Activated CD4-positive, alpha-beta T cell treated with anti-CD3 and anti-CD28 coated beads, Interleukin-2, amount 10 ng/mL, durations not matched to agents 7 days and 5 days (primary cell): ENCODE measurements at regions not wholly inside any gene's neighbourhood (a gene's known extent, or its start where the extent isn't known, plus 50 kb on each side); places are given as distances from the start of the nearest gene placed in this dataset.

Experiments used
- CTCF ChIA-PET: fragments of 350-600 bp; sonication (Branson Sonifier 250); formaldehyde crosslinking; loops from one replicate; lab custom pipeline; 2021; ENCODE audit warnings: antibody characterized with exemption; lab: Charles Lee
- POLR2A ChIA-PET: fragments of 350-600 bp; sonication (Branson Sonifier 250); formaldehyde crosslinking; loops from one replicate; lab custom pipeline; 2021; ENCODE audit warnings: antibody characterized with exemption; lab: Charles Lee
- DNase-seq: peaks from one replicate; pipeline ENCODE4 v3.0.0-alpha.2; 2020
- H3K27ac Mint-ChIP-seq: one replicate; pipeline ENCODE4 v1.8.0; 2021; ENCODE audit warnings: mild to moderate bottlenecking, moderate library complexity, mixed read lengths
- H3K27me3 Mint-ChIP-seq: one replicate; pipeline ENCODE4 v1.8.0; 2021; ENCODE audit warnings: mixed read lengths
- H3K36me3 Mint-ChIP-seq: one replicate; pipeline ENCODE4 v1.8.0; 2021; ENCODE audit warnings: low read depth, mixed read lengths
- H3K4me1 Mint-ChIP-seq: one replicate; pipeline ENCODE4 v1.8.0; 2021; ENCODE audit warnings: mixed read lengths
- H3K4me3 Mint-ChIP-seq: one replicate; pipeline ENCODE4 v1.8.0; 2021; ENCODE audit warnings: mild to moderate bottlenecking, moderate library complexity, mixed read lengths
- H3K9me3 Mint-ChIP-seq: one replicate; pipeline ENCODE4 v1.8.0; 2021; ENCODE audit warnings: mixed read lengths

GRCh38 chr6:156725712-156726111, 51.5 kb upstream of the ARID1B start:
- Mint-ChIP-seq H3K27me3 (no peaks in the 10 kb centered on the region), H3K4me3 (no peak overlapping the region), H3K9me3 (no peaks in the 10 kb centered on the region), H3K27ac (no peak overlapping the region), H3K4me1 (peaks cover 1% of the 10 kb centered on the region), H3K36me3 (no peaks in the 10 kb centered on the region)
- ChIA-PET POLR2A (no interaction called here), CTCF (no interaction called here)
- DNase-seq, result no peak

GRCh38 chr6:156720691-156721685, 56.2 kb upstream of the ARID1B start:
- no peak overlapping the region for H3K4me3 Mint-ChIP-seq
- H3K4me1 Mint-ChIP-seq, result peaks cover 10% of the 10 kb centered on the region
- CTCF ChIA-PET, result interaction anchor here (1.0 to 1.2 kb wide), 2 partner anchors 24 to 32 kb away, joined by 3 read pairs; no protein-coding TSS in a partner anchor
- H3K27ac Mint-ChIP-seq, result no peak overlapping the region
- H3K9me3 Mint-ChIP-seq, result no peaks in the 10 kb centered on the region
- H3K27me3 Mint-ChIP-seq, result no peaks in the 10 kb centered on the region
- no peak for DNase-seq
- POLR2A ChIA-PET, result no interaction called here
- H3K36me3 Mint-ChIP-seq, result no peaks in the 10 kb centered on the region

GRCh38 chr6:156719720-156720563, 57.2 kb upstream of the ARID1B start:
- Mint-ChIP-seq H3K27ac (peak overlapping the region; percentile 74), H3K36me3 (no peaks in the 10 kb centered on the region), H3K4me1 (peaks cover 10% of the 10 kb centered on the region), H3K4me3 (peak overlapping the region; percentile 69), H3K9me3 (no peaks in the 10 kb centered on the region), H3K27me3 (peaks cover 3% of the 10 kb centered on the region)
- DNase-seq, result peak; percentile 65
- ChIA-PET POLR2A (no interaction called here), CTCF (interaction anchor here (1.0 kb wide), 1 partner anchor 31 kb away, joined by 3 read pairs; no protein-coding TSS in a partner anchor)

GRCh38 chr6:156719395-156719719, 57.8 kb upstream of the ARID1B start:
- H3K36me3 Mint-ChIP-seq, result no peaks in the 10 kb centered on the region
- H3K9me3 Mint-ChIP-seq, result no peaks in the 10 kb centered on the region
- peaks cover 10% of the 10 kb centered on the region for H3K4me1 Mint-ChIP-seq
- ChIA-PET CTCF (no interaction called here), POLR2A (no interaction called here)
- peak overlapping the region; percentile 74 for H3K27ac Mint-ChIP-seq
- H3K4me3 Mint-ChIP-seq, result peak overlapping the region; percentile 69
- H3K27me3 Mint-ChIP-seq, result peaks cover 8% of the 10 kb centered on the region
- no peak for DNase-seq

DNA sequence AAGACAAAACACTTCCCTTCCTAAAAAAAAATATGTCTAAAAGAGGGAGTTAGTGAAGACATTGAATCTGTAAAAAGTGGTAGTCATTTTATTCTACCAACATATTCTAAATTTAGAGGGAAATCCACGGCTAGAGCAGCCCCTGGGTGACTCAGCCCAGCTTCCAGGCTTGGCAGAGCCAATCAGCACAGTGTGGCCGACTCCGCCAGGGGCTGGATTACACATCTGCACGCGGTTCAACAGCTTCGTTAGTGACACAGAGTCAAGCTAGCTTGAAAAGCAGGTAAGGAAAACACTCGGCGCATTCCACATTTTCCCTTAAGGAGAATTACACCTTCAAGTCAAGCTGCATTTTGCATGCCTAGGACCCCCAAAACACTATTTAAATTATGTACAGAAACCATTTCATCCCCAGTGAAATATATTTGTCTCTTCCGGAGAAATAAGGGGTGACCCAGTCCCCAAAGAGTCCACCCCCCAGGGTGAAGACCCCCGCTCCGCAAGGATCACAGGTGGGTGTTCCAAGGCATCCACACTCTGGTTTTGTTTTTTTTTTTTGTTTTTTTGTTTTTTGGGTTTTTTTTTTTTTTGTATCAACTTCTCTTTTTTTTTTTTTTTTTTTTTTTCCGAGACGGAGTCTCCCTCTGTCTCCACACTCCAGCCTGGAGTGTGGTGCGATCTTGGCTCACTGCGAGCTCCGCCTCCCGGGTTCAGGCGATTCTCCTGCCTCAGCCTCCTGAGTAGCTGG, 58.4 kb upstream of the ARID1B start:
- Mint-ChIP-seq H3K4me3 (no peak overlapping the region), H3K9me3 (no peaks in the 10 kb centered on the region), H3K27me3 (peaks cover 8% of the 10 kb centered on the region), H3K27ac (no peak overlapping the region), H3K36me3 (no peaks in the 10 kb centered on the region), H3K4me1 (peaks cover 10% of the 10 kb centered on the region)
- no peak for DNase-seq
- POLR2A ChIA-PET, result no interaction called here
- CTCF ChIA-PET, result no interaction called here

DNA sequence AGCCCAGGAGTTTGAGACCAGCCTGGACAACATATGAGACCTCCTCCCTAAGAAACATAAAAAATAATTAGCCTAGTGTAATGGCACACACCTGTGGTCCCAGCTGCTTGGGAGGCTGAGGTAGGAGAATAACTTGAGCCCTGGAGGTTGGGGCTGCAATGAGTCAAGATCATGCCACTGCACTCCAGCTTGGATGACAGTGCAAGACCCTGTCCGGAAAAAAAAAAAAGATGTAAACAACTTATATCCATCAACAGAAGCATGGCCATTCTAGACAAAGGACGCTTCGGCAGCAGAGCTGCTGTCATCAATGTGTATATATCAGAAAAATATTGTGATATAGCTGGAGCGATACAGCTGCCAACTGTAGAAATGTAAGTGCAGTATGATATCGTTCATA, 59.6 kb upstream of the ARID1B start:
- H3K27me3 Mint-ChIP-seq, result peaks cover 8% of the 10 kb centered on the region
- POLR2A ChIA-PET, result no interaction called here

GRCh38 chr6:156715839-156716238, 61.3 kb upstream of the ARID1B start:
- no peaks in the 10 kb centered on the region for H3K9me3 Mint-ChIP-seq
- DNase-seq, result no peak
- CTCF ChIA-PET, result interaction anchor here (0.6 kb wide), 1 partner anchor 52 kb away, joined by 3 read pairs; no protein-coding TSS in a partner anchor
- H3K4me3 Mint-ChIP-seq, result no peak overlapping the region
- POLR2A ChIA-PET, result no interaction called here
- no peak overlapping the region for H3K27ac Mint-ChIP-seq
- H3K27me3 Mint-ChIP-seq, result peaks cover 8% of the 10 kb centered on the region
- H3K36me3 Mint-ChIP-seq, result no peaks in the 10 kb centered on the region
- peaks cover 10% of the 10 kb centered on the region for H3K4me1 Mint-ChIP-seq

More for the DNA sequence above, 59.6 kb upstream of the ARID1B start:
- Mint-ChIP-seq H3K4me3 (no peak overlapping the region), H3K36me3 (no peaks in the 10 kb centered on the region), H3K4me1 (peaks cover 10% of the 10 kb centered on the region), H3K27ac (no peak overlapping the region), H3K9me3 (no peaks in the 10 kb centered on the region)
- no peak for DNase-seq
- CTCF ChIA-PET, result interaction anchor here (0.6 kb wide), 1 partner anchor 218 kb away, joined by 4 read pairs; no protein-coding TSS in a partner anchor

GRCh38 chr6:156713548-156713947, 63.6 kb upstream of the ARID1B start:
- CTCF ChIA-PET, result no interaction called here
- no peak overlapping the region for H3K27ac Mint-ChIP-seq
- H3K4me3 Mint-ChIP-seq, result no peak overlapping the region
- POLR2A ChIA-PET, result no interaction called here
- H3K9me3 Mint-ChIP-seq, result no peaks in the 10 kb centered on the region
- no peak for DNase-seq
- peaks cover 8% of the 10 kb centered on the region for H3K27me3 Mint-ChIP-seq
- H3K4me1 Mint-ChIP-seq, result no peaks in the 10 kb centered on the region
- no peaks in the 10 kb centered on the region for H3K36me3 Mint-ChIP-seq

DNA sequence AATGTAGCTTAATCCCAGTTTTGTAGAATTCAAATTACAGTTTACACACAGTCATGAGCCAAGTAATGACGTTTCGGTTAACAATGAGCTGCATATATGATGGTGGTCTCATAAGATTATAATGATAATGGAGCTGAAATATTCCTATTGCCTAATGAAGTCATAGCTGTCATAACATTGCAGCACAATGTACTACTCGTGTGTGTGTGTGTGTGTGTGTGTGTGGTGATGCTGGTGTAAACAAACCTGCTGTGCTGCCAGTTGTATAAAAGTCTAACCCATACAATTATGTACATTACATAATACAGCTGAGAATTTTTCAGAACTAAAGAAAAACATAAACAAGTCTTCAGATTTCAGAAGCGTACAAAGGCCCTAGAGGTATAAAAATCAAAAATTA, 66.7 kb upstream of the ARID1B start:
- Mint-ChIP-seq H3K4me1 (no peaks in the 10 kb centered on the region), H3K36me3 (no peaks in the 10 kb centered on the region), H3K27me3 (peaks cover 11% of the 10 kb centered on the region), H3K9me3 (no peaks in the 10 kb centered on the region), H3K4me3 (no peak overlapping the region), H3K27ac (no peak overlapping the region)
- no peak for DNase-seq
- ChIA-PET POLR2A (no interaction called here), CTCF (interaction anchor here (2.1 kb wide), 1 partner anchor 10 kb away, joined by 5 read pairs; no protein-coding TSS in a partner anchor)

- CTCF ChIA-PET, result interaction anchor here (1.2 kb wide), 1 partner anchor 9 kb away, joined by 3 read pairs; no protein-coding TSS in a partner anchor
- POLR2A ChIA-PET, result no interaction called here
- peaks cover 2% of the 10 kb centered on the region for H3K27me3 Mint-ChIP-seq
These were observed 69.4 kb upstream of the ARID1B start for GRCh38 chr6:156707818-156708217.

DNA sequence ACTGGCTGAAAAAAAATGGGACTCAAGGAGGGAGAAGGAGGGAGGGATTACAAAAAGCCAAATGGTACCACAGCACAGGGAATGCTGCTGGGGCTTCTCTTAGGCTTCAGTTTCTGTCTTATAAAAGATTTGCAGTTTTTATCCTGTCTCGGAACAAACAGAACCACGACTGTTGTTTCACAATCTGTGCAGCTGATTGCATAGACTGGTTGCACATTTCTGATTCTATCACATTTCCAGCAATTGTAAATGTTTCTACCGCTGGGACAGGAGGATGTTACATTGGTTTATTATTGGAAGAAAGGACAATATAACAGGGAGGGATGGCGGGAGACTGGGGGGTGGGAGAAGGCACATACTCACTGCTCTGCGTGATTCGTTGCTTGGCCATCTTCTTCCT, 73.5 kb upstream of the ARID1B start:
- Mint-ChIP-seq H3K4me3 (no peak overlapping the region), H3K36me3 (no peaks in the 10 kb centered on the region), H3K27me3 (peaks cover 9% of the 10 kb centered on the region), H3K9me3 (no peaks in the 10 kb centered on the region), H3K27ac (no peak overlapping the region), H3K4me1 (peaks cover 8% of the 10 kb centered on the region)
- POLR2A ChIA-PET, result no interaction called here
- CTCF ChIA-PET, result no interaction called here
- no peak for DNase-seq

More at GRCh38 chr6:156707818-156708217, 69.4 kb upstream of the ARID1B start:
- Mint-ChIP-seq H3K36me3 (no peaks in the 10 kb centered on the region), H3K4me3 (no peak overlapping the region), H3K9me3 (no peaks in the 10 kb centered on the region), H3K27ac (peak overlapping the region; percentile 34), H3K4me1 (no peaks in the 10 kb centered on the region)
- no peak for DNase-seq

- H3K27ac Mint-ChIP-seq, result no peak overlapping the region
- H3K4me3 Mint-ChIP-seq, result no peak overlapping the region
- POLR2A ChIA-PET, result no interaction called here
- no peaks in the 10 kb centered on the region for H3K9me3 Mint-ChIP-seq
- CTCF ChIA-PET, result no interaction called here
- peaks cover 8% of the 10 kb centered on the region for H3K27me3 Mint-ChIP-seq
- DNase-seq, result no peak
- peaks cover 18% of the 10 kb centered on the region for H3K4me1 Mint-ChIP-seq
- no peaks in the 10 kb centered on the region for H3K36me3 Mint-ChIP-seq
These were observed 75.2 kb upstream of the ARID1B start for GRCh38 chr6:156701966-156702365.
